ENCODE measurements at regions not wholly inside any gene's neighbourhood (a gene's known extent, or its start where the extent isn't known, plus 50 kb on each side); places are given as distances from the start of the nearest gene placed in this dataset.

DNA sequence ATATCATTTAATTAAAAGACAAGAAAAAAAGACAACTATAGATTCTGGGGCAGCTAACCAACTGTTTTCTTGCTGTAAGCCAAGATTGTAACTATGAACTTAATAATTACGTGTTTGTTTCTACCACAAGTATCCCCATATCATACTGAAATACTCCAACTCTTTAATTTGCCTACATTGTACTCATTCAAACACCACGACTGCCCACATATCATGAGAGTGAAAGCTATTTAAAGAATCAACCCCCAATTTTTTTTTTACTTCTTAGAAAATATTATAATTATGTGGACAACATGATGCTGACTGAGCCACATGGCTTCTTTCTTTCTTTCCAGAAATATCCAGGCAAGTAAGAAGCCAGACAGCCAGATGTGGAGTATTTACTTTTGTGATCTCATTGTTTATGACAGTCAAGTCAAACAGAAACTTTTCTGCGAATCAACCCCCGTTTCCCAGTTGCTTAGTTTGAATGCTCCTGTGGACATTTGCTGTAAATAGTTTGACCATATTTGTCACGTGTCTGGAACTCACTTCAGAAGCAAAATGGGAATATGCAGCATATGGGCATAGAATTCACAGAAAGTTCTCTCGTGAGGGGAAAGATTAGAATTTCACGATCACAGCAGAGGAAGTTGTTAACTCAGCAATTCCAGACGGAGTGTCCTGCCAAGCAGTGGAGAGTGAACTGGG is 126.8 kb upstream of the PSMD7 start:
- no peak for DNase-seq

DNA sequence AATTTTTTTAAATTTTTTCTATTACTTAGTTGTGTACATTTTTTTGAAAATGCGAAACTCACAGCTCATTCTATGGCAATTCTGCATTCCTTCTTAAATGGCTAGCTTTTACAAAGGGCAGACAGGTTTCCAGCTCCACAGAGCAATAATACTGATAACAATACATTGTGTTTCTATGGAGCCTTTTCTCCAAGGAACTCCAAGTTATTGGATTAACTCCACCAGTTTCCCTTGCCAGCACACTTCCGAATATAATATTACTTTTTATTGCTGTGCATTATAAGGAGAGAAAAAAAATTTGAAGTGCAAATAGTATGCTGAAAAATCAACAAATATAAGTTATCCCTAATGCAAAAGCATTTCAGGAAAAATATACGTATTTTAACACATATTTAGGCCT is 127.5 kb upstream of the PSMD7 start:
- no peak for DNase-seq

DNA sequence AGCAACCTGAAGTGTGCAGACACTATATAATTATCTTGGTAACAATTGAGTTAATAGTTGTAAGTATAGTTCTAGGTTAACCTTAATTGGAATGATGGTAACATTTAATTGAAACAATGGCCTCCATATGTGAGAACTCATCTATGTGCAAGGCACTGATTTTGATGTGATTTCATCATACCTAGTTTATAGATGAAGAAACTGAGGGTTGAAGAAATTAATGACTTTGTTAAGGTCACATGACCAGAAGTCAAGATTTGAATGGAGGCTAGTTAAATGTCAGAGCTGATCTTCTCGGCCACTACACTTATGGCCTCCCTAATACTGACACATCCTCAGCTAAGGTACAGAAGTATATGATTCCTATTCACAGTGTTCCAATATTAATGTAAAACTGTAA is 128.2 kb upstream of the PSMD7 start:
- DNase-seq, result no peak

DNA sequence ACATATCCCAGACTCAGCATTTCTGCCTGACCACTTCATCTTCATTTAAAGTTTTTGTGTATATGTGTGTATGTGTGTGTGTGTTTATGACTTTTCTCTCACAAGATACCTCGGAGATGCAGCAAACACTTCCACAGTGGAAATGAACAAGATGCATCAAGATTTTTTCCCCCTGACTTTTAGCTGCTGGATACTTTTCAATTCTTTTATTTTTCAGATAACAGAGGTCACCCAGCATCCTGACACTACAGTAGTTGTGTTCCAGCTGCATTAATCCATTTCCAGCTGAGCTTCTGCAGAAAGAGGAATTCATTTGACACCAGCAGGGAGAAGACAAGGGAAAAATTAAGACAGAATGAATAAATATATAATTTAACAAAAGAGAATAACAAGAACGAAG is 130.2 kb upstream of the PSMD7 start:
- no peak for DNase-seq

DNA sequence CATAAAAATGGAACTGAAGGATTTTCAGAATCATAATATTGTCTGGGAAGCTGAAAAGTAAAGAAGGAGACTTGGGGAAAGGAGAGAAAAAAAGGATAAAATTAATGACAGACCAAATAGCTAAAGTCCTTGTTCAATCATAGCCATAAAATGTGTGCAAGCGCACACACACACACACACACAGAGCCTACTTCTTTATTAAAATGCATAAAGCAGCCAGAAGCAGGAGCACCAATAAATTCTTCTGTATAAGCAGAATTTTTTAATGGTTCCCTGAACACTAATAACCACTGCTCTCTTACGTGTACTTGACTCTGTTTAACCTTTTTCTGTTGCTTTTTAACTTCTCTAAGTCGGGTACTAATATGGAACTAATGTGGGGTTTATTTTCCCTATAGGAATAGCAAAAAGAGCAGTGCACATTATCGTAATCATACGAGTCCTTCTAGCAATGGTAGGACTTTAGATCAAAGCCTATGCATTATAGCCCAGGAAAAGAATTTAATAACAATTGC is 131.0 kb upstream of the PSMD7 start:
- DNase-seq, result no peak

DNA sequence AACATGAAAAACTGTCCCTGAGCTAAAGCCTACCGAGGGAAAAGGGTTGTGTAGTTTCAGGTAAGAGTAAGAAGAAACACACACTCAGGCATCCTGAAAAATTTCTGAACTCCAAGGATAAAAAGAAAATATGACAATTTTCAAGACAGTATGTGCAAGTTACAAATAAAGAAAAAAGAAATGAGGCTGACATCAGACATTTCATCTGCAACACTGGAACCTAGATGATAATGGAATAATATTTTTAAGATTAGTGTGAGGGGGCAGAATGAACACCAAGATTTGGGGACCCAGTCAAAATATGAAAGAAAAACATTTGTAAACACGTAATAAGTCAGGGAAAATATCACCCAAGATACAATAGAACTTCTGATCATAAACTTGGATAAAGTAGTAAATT is 135.9 kb upstream of the PSMD7 start:
- no peak for DNase-seq

DNA sequence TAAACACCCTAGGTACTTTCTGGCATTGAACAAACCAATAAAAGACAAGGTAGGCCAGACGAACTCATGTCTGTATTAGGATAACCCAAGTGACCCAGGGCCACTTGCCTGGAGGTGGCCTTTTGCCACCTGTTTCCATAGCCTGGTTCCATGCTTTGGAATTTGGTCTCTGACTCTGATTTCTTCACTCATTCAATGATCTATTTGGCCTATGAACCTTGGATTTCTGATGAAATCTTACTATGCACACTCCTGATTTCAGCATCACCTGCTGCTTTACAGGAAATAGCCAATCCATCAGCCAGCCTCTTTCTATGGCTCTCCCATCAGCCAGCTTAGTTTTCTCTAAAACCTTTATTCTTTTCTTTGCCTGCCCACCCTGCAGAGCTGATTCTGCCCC is 142.8 kb upstream of the PSMD7 start:
- DNase-seq, result no peak

DNA sequence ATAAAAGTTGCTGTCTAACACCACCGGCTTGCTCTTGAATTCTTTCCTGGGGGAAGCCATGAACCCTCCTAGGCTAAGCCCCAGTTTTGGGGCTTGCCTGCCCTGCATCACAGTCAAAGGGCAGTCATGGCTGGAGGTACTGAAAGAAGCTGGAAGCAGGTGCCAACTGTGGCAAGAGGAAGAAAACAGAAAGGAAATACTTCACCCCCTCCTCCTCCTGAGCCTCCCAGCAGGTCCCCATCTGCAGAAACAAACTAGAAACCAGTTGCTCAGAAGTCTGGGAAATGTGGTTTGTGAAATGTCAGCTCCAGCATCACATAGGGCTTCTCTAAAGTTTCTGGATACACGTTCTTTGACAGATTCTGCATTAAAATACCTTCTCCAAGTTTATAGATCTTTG is 150.0 kb upstream of the PSMD7 start:
- DNase-seq, result no peak

DNA sequence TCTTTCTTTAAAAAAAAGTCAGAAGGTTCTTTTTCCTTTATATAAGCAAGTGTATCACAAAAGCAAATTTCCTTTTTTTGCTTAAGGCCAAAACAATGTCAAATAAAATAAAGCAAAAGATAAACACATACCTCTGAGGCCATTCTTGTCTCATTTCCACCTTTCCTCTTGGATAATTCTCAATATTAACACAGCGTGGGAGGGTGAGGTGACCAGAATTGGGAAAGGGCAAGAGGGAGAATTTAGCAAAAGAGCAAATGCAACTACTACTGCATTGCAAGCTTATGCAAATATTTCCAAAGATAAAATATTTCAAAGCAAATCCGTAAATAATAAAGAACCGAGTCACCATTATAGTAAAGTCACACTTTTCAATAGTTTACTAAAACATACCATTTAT is 153.4 kb upstream of the PSMD7 start:
- DNase-seq, result no peak

DNA sequence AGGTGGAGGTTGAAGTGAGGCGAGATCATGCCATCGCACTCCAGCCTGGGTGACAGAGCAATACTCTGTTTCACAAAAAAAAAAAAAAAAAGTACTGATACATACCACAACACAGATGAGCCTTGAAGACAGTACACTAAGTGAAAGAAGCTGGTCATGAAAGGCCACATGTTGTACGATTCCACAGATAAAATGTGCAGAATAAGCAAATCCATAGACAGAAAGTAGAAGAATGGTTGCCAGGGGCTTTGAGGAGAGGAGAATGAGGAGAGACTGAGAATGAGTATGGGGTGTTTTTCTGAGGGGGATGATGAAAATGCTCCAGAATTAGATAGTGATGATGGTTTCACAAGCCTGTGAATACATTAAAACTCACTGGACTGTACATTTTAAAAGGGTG is 155.6 kb upstream of the PSMD7 start:
- no peak for DNase-seq

DNA sequence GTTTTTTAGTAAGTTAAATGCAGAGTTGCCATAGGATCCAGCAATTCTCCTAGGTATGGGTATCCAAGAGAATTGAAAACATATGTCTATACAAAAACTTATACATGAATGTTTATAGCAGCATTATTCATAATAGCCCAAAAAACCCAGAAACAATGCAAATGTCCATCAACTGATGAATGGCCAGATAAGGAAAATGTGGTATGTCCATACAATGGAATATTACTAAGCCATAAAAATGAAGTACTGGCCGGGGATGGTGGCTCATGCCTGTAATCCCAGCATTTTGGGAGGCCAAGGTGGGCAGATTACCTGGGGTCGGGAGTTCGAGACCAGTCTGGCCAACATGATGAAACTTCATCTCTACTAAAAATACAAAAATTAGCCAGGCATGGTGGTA is 156.1 kb upstream of the PSMD7 start:
- no peak for DNase-seq

DNA sequence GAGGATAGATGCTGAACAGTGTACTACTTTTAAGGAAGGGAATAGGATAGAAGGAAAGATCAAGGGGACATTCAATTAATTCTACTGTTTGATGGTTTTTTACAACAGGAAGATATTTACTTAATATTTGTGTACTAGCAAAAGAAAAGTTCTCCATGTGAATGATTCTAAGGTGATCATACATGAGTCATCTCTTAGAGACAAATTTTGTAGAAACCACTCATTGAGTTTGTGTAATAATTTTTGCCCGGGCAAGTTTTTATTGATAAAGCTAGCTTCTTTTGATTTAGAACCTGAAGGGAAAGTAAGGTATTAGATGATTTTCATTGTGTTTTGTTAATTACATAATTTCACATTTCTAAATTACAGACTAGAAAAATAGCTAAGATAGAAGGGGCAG is 172.8 kb upstream of the PSMD7 start:
- no peak for DNase-seq

DNA sequence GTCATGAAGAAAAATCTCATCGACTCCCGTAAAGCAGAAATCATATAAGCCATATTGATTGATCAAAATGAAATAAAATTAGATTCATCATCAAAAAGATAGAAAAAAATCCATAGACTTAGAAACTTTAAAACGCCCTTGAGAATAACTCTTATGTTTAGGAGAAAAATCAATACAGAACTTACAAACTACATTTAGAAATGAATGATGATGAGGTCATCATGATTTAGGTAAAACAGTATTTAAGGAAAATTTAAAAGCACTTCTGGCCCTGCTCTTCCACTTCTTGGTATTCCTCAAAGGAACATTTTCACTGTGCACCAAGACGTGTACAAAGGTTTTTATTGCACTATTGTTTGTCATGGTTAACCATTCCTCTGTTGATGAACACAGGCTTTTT is 173.4 kb upstream of the PSMD7 start:
- no peak for DNase-seq

DNA sequence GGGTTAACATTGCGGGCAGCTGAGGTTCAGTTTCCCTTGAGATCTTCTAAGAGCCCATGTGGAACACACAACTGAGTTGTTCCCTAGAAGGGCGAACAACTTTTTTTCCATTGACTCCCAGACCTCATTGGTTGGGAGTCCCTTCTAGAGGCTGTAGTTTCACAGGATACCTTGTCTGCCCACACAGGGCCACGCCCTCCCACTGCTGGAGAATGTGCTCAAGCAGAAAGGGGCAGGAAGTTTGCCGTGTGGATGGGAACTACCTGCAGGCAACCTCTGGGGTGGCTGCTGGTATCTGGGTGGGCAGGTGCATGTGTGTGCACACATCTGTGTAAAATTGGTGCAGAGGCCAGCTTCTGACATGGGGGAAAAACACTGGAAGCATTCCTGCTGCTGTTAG is 178.8 kb upstream of the PSMD7 start:
- DNase-seq, result no peak

DNA sequence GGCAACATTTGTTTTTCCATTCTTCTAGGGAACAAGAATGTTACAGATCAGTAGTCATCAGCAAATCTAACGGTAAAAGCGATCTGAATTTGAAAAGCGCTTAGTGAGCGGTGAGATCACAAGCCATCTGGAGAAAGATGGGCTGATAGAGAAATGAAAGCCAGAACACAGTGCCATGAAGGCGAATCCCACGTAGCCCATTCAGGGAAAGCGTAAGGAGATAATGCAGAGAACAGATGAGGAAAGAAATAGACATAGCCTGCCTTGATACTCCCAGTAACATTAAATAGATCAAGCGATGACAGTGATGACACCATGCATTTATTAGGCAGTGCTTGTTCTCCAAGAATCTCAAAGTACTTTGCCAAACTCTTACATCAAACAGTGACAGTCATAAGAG is 183.1 kb upstream of the PSMD7 start:
- no peak for DNase-seq

DNA sequence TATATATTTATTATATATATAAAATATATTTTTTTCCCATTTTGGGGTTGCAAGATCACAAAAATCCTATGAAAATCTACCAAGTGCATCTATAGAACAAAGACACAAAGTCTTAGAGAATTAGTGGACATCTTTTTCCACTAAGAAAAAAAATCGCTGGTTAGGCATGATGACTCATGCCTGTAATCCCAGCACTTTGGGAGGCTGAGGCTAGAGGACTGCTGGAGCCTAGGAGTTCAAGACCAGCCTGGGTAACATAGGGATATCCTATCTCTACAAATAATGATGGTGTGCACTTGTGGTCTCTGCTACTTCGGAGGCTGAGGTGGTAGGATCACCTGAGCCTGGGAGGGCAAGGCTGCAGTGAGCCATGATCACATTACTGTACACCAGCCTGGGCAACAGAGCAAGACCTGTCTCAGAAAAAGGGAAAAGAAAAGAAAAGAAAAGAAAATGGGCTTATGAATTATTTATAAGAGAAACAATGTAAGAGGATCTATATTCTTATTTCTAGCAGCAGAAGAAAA is 185.1 kb upstream of the PSMD7 start:
- DNase-seq, result no peak

DNA sequence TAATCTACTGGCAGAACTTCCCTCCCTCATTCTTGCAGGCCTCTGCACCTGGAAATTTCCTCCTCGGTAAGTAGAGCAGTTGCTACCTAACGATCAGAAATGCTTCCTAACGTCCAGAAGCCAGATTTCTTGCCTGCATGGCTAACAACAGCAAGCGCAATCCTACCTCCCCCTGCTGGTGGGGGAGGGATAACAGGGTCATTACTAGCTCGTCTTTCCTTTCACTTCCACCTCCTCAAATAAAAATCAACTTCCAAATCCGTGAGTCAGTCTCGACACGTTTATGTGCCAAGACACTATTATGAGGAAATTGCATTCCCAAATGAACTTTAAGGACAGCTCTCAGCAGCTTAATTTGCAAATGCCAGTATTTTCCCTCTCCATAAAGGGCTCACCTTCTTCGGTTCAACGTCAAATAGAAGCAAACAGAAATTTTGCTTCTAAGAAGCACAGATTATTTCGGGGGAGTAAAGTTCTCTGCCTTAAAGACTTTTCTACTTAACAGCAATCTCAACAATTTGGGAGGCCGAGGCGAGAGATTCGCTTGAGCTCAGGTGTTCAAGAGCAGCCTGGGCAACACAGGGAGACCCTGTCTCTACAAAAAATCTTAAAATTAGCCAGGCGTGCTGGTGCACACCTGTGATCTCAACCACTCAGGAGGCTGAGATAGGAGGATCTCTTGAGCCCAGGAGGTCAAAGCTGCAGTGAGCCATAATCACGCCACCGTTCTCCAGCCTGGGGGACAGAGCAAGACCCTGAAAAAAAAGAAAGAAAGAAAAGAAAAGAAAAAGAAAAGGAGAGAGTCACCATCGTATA is 188.6 kb upstream of the PSMD7 start:
- peak; percentile 24 for DNase-seq

DNA sequence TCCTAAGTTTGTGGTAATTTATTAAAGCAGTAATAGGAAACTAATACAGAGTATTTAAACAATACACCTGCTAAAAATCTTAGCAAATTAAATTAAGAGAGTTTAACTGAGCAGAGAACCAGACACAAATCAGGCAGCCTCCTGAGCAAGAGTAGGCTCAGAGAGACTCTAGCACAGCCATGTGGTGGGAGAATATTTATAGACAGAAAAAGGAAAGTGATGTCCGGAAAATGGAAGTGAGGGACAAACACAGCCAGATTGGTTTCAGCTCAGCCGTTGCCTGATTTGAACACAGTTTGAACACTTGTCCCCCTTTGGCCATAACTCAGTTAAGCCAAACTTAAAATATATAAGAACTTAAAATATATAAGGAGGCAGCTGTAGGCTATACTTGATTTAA is 192.6 kb upstream of the PSMD7 start:
- DNase-seq, result no peak

DNA sequence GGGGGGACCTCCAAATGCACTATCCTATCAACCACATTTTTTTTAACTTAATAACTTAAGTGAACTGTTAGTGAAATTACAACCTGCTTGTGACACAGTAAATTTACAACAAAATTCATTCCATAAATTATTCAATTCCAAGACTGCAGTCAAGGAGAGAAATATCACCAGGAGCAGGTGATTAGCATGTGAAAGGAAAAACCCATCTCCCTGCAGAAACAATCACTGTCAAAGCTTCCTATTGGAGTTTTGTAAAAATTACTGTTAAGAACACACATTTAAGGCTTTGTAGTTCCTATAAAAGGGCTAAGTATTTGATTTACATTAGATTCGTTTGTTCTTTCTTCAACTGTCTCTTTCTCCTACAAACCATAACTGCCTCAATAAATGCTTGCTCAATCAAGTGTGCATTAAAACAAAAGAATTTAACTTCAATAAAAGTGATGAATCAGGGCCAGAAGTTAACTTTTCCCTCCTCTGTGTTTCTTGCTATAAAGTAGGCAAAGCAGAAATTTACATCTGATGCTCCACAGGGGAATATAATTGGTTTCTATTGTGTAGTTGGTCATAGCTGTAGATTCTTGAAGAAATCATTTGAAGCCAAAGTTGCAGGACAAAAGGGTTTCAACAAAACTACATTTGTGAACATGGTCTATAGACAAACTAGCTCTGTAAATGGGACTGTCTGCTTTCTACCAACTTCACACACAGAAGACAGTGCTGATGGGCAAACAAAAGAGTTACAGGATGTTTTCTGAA is 195.1 kb upstream of the PSMD7 start:
- DNase-seq, result no peak

DNA sequence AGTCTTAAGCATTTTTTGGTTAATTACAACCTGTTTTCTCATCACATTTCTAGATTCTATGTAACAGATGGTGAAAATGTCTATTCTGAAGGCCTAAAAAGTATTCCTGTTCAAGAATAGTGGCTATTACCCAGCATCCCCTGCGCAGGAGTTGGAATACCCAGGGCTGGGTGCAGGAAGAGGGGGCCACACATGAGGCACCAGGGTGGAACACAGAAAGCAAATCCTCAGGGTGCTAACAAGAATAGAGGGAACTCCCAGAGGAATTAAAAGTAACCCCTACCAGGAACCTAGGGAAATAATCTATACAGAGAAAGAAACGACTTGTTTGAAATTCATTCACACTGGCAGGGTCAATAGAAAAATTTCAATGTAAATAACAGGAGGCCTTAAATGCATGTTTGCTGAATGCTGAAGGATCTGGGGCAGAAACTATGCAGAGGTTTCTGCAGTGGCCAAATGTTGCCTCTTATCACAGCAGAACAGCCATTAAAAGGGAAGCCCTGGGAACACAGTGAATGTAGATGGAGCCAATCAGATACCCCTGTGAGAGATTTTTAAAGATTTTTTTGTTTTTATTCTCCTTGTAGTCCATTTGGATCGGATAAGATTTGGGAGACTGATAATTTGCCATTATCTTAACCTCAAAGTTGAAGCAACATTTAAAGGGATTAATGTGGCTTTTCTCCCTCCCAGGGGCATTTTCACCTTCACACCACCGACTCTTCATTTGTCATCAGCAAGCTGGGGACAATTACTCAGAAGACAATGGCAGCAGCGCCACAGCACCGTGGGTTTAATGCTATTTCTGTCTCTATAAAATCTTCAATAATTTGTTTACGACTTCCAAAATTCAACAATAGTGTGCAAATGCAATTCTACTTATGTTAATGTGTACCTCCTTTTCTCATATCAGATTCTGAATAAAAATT is 196.0 kb upstream of the PSMD7 start:
- DNase-seq, result no peak

DNA sequence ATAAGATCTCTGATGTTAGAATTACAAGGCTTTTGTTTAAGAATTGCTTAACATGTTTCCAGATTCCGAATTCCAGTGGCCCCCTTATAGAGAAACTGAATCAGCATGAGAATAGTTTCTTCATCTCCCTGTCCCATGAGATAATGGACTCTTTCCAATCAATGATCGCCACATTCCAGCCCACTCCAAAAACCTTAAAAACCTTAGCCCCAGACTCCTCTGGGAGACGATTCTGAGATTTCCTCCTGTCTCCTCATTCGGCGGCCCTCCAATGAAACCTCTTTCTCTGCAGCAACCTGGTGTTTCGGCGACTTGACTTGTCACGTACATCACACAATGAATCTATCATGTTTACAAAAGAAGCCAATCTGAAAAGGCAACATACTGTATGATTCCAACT is 197.1 kb upstream of the PSMD7 start:
- no peak for DNase-seq

DNA sequence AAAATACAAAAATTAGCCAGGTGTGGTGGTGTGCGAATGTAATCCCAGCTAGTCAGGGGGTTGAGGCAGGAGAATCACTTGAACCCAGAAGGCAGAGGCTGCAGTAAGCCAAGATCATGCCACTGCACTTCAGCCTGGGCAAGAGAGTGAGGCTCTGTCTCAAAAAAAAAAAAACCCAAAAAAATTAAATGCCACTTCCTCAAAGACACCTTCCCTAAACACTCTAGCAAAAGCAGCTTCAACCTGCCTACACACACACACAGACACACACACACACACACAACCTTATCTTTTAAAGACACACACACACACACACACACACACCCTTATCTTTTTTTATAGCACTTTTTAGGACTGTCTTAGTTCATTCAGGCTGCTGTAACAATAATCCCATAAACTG is 201.7 kb upstream of the PSMD7 start:
- no peak for DNase-seq
